Peyer's patch (tissue), 4 donors: ENCODE measurements at regions not wholly inside any gene's neighbourhood (a gene's known extent, or its start where the extent isn't known, plus 50 kb on each side); places are given as distances from the start of the nearest gene placed in this dataset.

Experiments used
- POLR2A ChIP-seq, 2 donors: fragments of 450-650 bp; IDR thresholded peaks; one replicate each; pipeline ENCODE4 v1.5.1; 2017; ENCODE audit warnings: antibody characterized with exemption in 2 of 2, mild to moderate bottlenecking in 2 of 2, moderate library complexity in 2 of 2
- TF ChIP-seq, protein P1 (sequence below), 6 experiments: fragments of 450-650 bp in 4 of 6; fragments of 200-600 bp in 2 of 6; sonication (generic) in 1 of 6; IDR thresholded peaks; one replicate each; pipeline ENCODE4 v1.5.1; 2017 to 2019; ENCODE audit warnings: antibody characterized with exemption in 6 of 6, mild to moderate bottlenecking in 3 of 6, moderate library complexity in 1 of 6

- TF ChIP-seq, protein P1, sequence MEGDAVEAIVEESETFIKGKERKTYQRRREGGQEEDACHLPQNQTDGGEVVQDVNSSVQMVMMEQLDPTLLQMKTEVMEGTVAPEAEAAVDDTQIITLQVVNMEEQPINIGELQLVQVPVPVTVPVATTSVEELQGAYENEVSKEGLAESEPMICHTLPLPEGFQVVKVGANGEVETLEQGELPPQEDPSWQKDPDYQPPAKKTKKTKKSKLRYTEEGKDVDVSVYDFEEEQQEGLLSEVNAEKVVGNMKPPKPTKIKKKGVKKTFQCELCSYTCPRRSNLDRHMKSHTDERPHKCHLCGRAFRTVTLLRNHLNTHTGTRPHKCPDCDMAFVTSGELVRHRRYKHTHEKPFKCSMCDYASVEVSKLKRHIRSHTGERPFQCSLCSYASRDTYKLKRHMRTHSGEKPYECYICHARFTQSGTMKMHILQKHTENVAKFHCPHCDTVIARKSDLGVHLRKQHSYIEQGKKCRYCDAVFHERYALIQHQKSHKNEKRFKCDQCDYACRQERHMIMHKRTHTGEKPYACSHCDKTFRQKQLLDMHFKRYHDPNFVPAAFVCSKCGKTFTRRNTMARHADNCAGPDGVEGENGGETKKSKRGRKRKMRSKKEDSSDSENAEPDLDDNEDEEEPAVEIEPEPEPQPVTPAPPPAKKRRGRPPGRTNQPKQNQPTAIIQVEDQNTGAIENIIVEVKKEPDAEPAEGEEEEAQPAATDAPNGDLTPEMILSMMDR (IDR thresholded peaks at IDR 0.05) = no peak
- TF ChIP-seq POLR2A (IDR thresholded peaks at IDR 0.05) = no peak
Measured at GRCh38 chr2:220961143-220961860, 610.8 kb downstream of the EPHA4 start.
